Stimulated activated CD8-positive, alpha-beta memory T cell treated with anti-CD3 and anti-CD28 coated beads, Interleukin-7, amount 100 ng/mL, for 4 hours (primary cell): ENCODE measurements at regions not wholly inside any gene's neighbourhood (a gene's known extent, or its start where the extent isn't known, plus 50 kb on each side); places are given as distances from the start of the nearest gene placed in this dataset.

Experiments used
- DNase-seq, 2 donors: peaks; one replicate each; pipeline ENCODE4 v3.0.0-alpha.2; 2020; ENCODE audit warnings: low read depth in 2 of 2

DNA sequence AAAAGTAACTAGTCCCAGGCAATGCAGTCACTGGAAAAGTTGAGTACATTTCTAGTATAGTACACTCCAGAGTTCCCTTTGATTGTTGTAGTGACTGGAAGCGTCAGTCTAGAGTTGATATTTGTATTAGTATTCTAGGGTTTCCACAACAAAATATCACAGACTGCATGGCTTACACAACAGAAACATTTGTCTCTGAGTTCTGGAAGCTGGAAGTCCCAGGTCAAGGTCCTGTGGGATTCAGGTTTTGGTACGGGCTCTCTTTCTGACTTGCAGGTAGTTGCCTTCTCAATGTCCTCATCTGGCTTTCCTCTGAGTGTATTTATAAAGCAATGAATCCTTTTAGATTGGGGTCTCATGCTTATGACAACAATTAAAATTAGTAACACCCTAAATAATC is 1119.1 kb upstream of the PHF14 start:
- DNase-seq = no peak

GRCh38 chr7:9856668-9857067 is 1117.0 kb upstream of the PHF14 start:
- DNase-seq = no peak

GRCh38 chr7:9863545-9863944 is 1110.1 kb upstream of the PHF14 start:
- DNase-seq = no peak

DNA sequence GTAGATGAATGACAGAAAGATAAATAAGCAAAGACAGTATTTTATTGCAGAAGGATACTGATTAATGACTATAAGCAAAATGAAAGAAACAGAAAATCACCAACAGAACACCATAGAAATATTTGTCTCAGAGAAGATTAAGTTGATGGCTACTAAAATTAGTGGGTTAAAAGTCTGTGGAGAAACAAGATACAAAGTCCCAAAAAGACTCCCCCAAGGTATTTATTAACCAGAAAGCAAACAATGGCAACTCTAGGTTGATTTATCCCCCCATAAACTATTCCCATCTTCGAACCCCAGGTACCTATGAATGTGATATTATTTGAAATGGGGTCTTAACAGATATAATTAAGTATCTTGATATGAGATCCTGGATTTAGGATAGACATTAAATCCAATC is 1104.5 kb upstream of the PHF14 start:
- DNase-seq = no peak

GRCh38 chr7:9869566-9869965 is 1104.1 kb upstream of the PHF14 start:
- DNase-seq = no peak

- no peak for DNase-seq
Measured at GRCh38 chr7:9870674-9871073, 1103.0 kb upstream of the PHF14 start.

DNA sequence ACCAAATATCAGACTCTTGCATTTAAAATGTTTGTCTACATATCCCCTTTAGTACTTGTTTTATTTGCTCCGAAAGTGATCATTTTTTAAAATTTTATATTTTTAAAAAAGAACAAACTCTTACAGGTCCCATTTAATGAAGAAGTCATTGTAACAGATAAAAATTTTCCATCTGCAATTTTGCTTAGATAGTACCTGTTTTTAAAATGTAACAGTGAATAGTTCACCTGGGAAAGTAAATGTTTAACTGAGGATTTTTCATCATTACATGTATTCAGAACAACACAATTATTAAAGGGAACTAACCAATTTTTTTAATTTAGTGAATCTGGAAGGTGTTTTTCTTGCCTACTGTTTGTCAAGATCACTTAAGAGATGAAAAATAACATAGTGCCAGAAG is 1099.5 kb upstream of the PHF14 start:
- DNase-seq = no peak

- no peak for DNase-seq
Measured at GRCh38 chr7:9876053-9876452, 1097.6 kb upstream of the PHF14 start.

DNA sequence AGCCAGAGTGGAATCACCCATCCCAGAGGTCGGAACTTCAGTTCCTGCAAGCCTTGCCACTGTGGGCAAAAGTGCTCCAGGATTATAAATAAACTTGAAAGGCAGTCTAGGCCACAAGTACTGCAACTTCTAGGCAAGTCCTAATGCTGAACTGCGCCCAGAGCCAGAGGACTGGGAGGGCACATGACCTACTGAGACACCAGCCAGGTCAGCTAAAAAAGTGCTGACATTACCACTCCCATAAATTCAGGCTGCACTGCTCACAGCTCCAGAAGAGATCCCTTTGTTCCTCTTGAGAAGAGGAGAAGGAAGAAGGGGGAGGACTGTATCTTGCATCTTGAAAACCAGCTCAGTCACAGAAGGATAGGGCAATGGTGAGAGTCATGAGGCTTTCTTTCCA is 1084.1 kb upstream of the PHF14 start:
- no peak for DNase-seq

DNA sequence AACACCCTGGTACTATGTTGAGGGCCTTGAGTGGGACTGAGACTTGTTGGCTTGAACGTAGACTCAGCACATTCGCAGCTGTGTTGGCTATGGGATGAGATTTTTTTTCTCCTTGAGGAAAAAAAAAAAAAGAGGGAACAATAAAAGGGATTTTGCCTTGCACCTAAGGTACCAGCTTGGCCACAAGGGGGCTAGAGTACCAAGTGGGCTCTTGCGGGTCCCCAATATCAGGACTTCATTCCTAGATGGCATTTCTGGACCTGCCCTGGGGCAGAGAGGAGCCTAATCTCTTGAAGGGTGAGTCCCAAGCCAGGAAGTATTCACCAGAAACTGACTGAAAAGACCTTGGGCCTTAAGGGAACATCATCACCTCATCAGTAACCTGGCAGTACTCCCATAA is 1083.6 kb upstream of the PHF14 start:
- DNase-seq = no peak

- no peak for DNase-seq
Measured at GRCh38 chr7:9891056-9891455, 1082.6 kb upstream of the PHF14 start.

GRCh38 chr7:9900339-9900738 is 1073.3 kb upstream of the PHF14 start:
- DNase-seq = no peak

- no peak for DNase-seq
Measured at GRCh38 chr7:9921326-9921725, 1052.3 kb upstream of the PHF14 start.

DNA sequence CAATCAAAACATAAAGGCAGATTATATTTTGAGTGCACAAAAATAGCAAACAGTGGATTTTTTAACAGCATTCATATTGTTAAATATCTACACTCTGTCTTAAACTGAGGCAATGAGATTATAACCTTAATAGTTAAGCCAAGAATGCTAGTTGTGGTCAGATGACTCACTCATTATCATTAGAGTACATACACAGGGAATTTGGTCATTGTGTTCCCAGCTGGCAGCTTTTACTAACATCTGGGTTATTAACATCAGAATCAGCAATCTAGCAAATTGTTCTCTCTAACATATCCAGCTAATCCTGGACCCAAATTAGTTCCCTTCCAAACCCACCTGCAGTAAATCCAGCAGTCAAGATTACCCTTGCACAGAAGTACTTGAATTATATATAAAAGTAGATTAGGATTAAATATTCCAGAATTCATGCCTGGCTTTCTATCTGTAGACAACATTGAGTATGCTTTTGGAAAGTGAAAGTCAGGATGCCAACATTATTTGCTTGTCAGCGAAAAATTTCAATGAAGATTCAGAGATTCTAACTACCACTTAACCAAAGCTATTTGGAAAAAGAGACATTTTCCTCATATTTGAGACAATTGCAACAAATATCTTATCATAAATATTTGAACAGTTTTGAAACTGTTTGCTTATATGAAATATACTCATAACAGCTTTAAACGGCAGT is 1035.6 kb upstream of the PHF14 start:
- DNase-seq = no peak

DNA sequence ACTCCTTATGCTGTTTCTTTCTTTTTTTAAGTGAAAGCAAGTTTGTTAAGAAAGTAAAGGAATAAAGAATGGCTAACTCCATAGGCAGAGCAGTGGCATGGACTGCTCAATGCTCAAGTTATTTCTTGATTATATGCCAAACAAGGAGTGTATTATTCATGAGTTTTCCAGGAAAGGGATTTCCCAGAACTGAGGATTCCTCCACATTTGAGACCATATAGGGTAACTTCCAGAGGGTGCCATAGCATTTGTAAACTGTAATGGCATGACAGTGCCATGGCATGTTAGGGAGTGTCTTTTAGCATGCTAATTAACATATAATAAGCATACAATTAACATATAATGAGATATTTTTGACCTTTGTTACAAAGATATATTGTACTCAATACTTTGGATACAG is 1034.5 kb upstream of the PHF14 start:
- no peak for DNase-seq

DNA sequence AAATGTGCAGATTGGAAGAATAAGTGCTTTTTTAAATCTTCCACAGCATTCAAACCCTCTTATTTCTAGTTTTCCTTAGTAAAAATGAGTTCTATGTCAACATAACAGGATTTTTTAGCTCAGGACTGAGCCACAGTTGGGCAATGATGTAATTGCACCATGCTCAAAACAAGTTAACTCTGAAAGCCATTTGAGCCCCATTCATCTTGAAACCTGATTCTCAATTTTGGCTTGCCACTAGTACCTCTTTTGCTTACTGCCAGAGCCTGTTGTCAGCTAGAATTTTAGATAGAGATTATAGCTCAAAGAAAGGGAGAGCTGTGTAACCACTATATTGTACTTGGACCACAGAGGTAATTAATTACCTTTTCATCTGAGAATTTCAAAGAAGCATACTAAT is 1028.5 kb upstream of the PHF14 start:
- DNase-seq = no peak

GRCh38 chr7:9945857-9946256 is 1027.8 kb upstream of the PHF14 start:
- no peak for DNase-seq

- no peak for DNase-seq
Measured at GRCh38 chr7:9955138-9955537, 1018.5 kb upstream of the PHF14 start.

DNA sequence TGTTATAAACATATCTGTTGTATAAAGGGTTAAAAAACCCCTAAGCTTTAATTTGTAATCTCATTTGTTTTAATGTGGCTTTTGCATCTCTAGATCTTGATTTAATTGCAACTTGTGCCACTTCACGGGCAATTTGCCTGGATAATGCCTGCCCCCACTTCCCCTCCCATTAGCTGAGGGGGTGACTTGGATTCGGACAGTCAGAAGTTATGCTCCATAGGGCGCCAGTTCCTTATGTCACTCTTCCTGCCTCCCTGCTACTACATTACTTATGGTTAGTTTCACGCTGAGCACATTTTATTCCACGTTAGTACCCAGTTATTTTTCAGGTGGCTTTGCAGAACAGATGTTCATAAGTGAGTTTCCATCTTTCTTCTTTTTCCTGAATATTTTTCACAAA is 1015.2 kb upstream of the PHF14 start:
- no peak for DNase-seq

GRCh38 chr7:9960460-9960859 is 1013.2 kb upstream of the PHF14 start:
- DNase-seq = no peak

- DNase-seq = no peak
Measured at GRCh38 chr7:9961161-9961922, 1012.3 kb upstream of the PHF14 start.

- DNase-seq = no peak
Measured at GRCh38 chr7:9962742-9963141, 1010.9 kb upstream of the PHF14 start.
